ENCODE measurements at regions not wholly inside any gene's neighbourhood (a gene's known extent, or its start where the extent isn't known, plus 50 kb on each side); places are given as distances from the start of the nearest gene placed in this dataset.

- intact Hi-C loops (cut with micrococcal nuclease): no loop called here
- no peak for TF ChIP-seq EZH2 (IDR thresholded peaks at IDR 0.05; ENCODE audit: borderline replicate concordance, insufficient read depth, low read depth, low read length, poor library complexity, severe bottlenecking)
- no peak for TF ChIP-seq CTCF (IDR thresholded peaks at IDR 0.05)
- Histone ChIP-seq H3K9me3 (ENCODE audit: control extremely low read depth in 1 of 3, control insufficient read depth in 2 of 3, insufficient read depth in 1 of 3, low read length in 2 of 3) (no peaks in the 10 kb centered on the region), H3K27me3 (replicated peaks in 1 of 4; ENCODE audit: control extremely low read depth in 1 of 4, control insufficient read depth in 3 of 4, insufficient read depth in 4 of 4, low read length in 3 of 4) (no peaks in the 10 kb centered on the region), H3K4me3 (ENCODE audit: control extremely low read depth in 1 of 5, extremely low read depth in 1 of 5, insufficient read depth in 1 of 5, low read depth in 2 of 5, low read length in 4 of 5) (no peak overlapping the region), H2AFZ (ENCODE audit: insufficient read depth, low read depth, low read length, poor library complexity, severe bottlenecking) (no peak overlapping the region), H3K79me2 (ENCODE audit: control insufficient read depth, insufficient read depth, low read length) (no peaks in the 10 kb centered on the region), H3K4me1 (ENCODE audit: control insufficient read depth in 2 of 2, insufficient read depth in 2 of 2, low read length in 2 of 2) (no peaks in the 10 kb centered on the region), H3K9ac (ENCODE audit: low read length) (no peak overlapping the region), H3K36me3 (replicated peaks in 1 of 2; ENCODE audit: control extremely low read depth in 1 of 2, control insufficient read depth in 1 of 2, extremely low read depth in 1 of 2, insufficient read depth in 2 of 2, low read length in 1 of 2) (no peaks in the 10 kb centered on the region), H3K4me2 (replicated peaks; ENCODE audit: low read depth, low read length, poor library complexity, severe bottlenecking) (no peak overlapping the region), H4K20me1 (ENCODE audit: control insufficient read depth, insufficient read depth, low read length, poor library complexity, severe bottlenecking) (no peaks in the 10 kb centered on the region), H3K27ac (ENCODE audit: low read length in 2 of 2) (no peak overlapping the region)
- ChIA-PET CTCF (no interaction called here), POLR2A (no interaction called here)
- Mint-ChIP-seq H3K27ac (no peak overlapping the region), H3K4me3 (no peak overlapping the region), H3K9me3 (ENCODE audit: insufficient read depth) (no peaks in the 10 kb centered on the region), H3K4me1 (no peaks in the 10 kb centered on the region), H3K27me3 (no peaks in the 10 kb centered on the region)
- ATAC-seq (ENCODE audit: low read depth) (no peak), DNase-seq (no peak)
- no CpG with 5 or more reads among the region's 2 CpGs for WGBS (ENCODE audit: insufficient coverage)
Observed at GRCh38 chr5:57863661-57864060, 381.1 kb upstream of the ACTBL2 start.

- Mint-ChIP-seq H3K4me3 (no peak overlapping the region), H3K4me1 (no peaks in the 10 kb centered on the region), H3K27me3 (no peaks in the 10 kb centered on the region), H3K9me3 (ENCODE audit: insufficient read depth) (no peaks in the 10 kb centered on the region), H3K27ac (no peak overlapping the region)
- Histone ChIP-seq H3K9me3 (ENCODE audit: control extremely low read depth in 1 of 3, control insufficient read depth in 2 of 3, insufficient read depth in 1 of 3, low read length in 2 of 3) (no peaks in the 10 kb centered on the region), H4K20me1 (ENCODE audit: control insufficient read depth, insufficient read depth, low read length, poor library complexity, severe bottlenecking) (no peaks in the 10 kb centered on the region), H3K27ac (ENCODE audit: low read length in 2 of 2) (no peak overlapping the region), H3K27me3 (replicated peaks in 1 of 4; ENCODE audit: control extremely low read depth in 1 of 4, control insufficient read depth in 3 of 4, insufficient read depth in 4 of 4, low read length in 3 of 4) (no peaks in the 10 kb centered on the region), H3K79me2 (ENCODE audit: control insufficient read depth, insufficient read depth, low read length) (no peaks in the 10 kb centered on the region), H3K4me3 (ENCODE audit: control extremely low read depth in 1 of 5, extremely low read depth in 1 of 5, insufficient read depth in 1 of 5, low read depth in 2 of 5, low read length in 4 of 5) (no peak overlapping the region), H3K4me2 (replicated peaks; ENCODE audit: low read depth, low read length, poor library complexity, severe bottlenecking) (no peak overlapping the region), H3K36me3 (replicated peaks in 1 of 2; ENCODE audit: control extremely low read depth in 1 of 2, control insufficient read depth in 1 of 2, extremely low read depth in 1 of 2, insufficient read depth in 2 of 2, low read length in 1 of 2) (no peaks in the 10 kb centered on the region), H3K9ac (ENCODE audit: low read length) (no peak overlapping the region), H2AFZ (ENCODE audit: insufficient read depth, low read depth, low read length, poor library complexity, severe bottlenecking) (no peak overlapping the region), H3K4me1 (ENCODE audit: control insufficient read depth in 2 of 2, insufficient read depth in 2 of 2, low read length in 2 of 2) (no peaks in the 10 kb centered on the region)
- WGBS (ENCODE audit: insufficient coverage): no CpG with 5 or more reads among the region's 4 CpGs
- POLR2A ChIA-PET: no interaction called here
- ATAC-seq (ENCODE audit: low read depth) (no peak), DNase-seq (no peak)
- TF ChIP-seq EZH2 (IDR thresholded peaks at IDR 0.05; ENCODE audit: borderline replicate concordance, insufficient read depth, low read depth, low read length, poor library complexity, severe bottlenecking) (no peak), CTCF (IDR thresholded peaks at IDR 0.05) (no peak)
- intact Hi-C loops (cut with micrococcal nuclease): no loop called here
- CTCF ChIA-PET: no interaction called here
Observed at GRCh38 chr5:57862942-57863341, 380.3 kb upstream of the ACTBL2 start.
